Kidney capillary endothelial cell (primary cell): ENCODE measurements at regions not wholly inside any gene's neighbourhood (a gene's known extent, or its start where the extent isn't known, plus 50 kb on each side); places are given as distances from the start of the nearest gene placed in this dataset.

ENCODE experiments used
- DNase-seq: peaks from one replicate; pipeline ENCODE4 v3.0.0-alpha.2; 2018; ENCODE audit warnings: low spot score

GRCh38 chr1:102071451-102071850 lies 74.7 kb upstream of the OLFM3 start:
- DNase-seq: no peak

GRCh38 chr1:102050556-102050955 lies 53.8 kb upstream of the OLFM3 start:
- no peak for DNase-seq

- DNase-seq: no peak
Measured at GRCh38 chr1:102047724-102048123, 51.0 kb upstream of the OLFM3 start.
